HepG2 (cell line): ENCODE measurements at regions not wholly inside any gene's neighbourhood (a gene's known extent, or its start where the extent isn't known, plus 50 kb on each side); places are given as distances from the start of the nearest gene placed in this dataset.
A peak's percentile ranks its signal among the peaks of the same experiment; 100 is the strongest.

Experiments used
- ATAC-seq: fragments of 200-7000 bp; cut with Tn5 transposase; 3 replicates; pipeline ENCODE4 v1.9.1; 2020; ENCODE audit warnings: mild to moderate bottlenecking, moderate library complexity
- BruUV-seq: library from RNA; stranded (reverse); fragments of 400-500 nt; replicated peaks from 2 replicates; lab custom pipeline; 2021; lab: Mats Ljungman, UMichigan
- CTCF ChIA-PET: fragments of 300-600 bp; formaldehyde crosslinking; extraction: SDS; loops from one replicate; lab custom pipeline; 2021; ENCODE audit warnings: low total read pairs, inconsistent platforms, low intra/inter-chr PET ratio; lab: Yijun Ruan, JAX
- POLR2A ChIA-PET: fragments of 350-600 bp; sonication (Branson Sonifier 250); formaldehyde crosslinking; loops from one replicate; lab custom pipeline; 2020; ENCODE audit warnings: antibody characterized with exemption, inconsistent platforms; lab: Yijun Ruan, JAX
- DNase-seq: peaks from one replicate; pipeline ENCODE4 v3.0.0-alpha.2; 2015; ENCODE audit warnings: low spot score
- FAIRE-seq: peaks from 3 replicates; lab custom pipeline; 2011; peaks lifted over from hg19 to GRCh38; lab: Jason Lieb, UNC
- H2AFZ ChIP-seq: one replicate; pipeline ENCODE4 v1.6.1; 2011; ENCODE audit warnings: low read length, inconsistent platforms
- H3K27ac ChIP-seq: fragments of 300-600 bp; 3 replicates; pipeline ENCODE4 v1.8.0; 2011; ENCODE audit warnings: mixed run types, mild to moderate bottlenecking, mixed read lengths, low read length, inconsistent platforms; ENCODE audit not compliant: insufficient read depth; ENCODE audit errors: extremely low read length
- H3K27me3 ChIP-seq, 2 experiments: fragments of 200-600 bp in 1 of 2; 2 replicates in 1 of 2; 3 replicates in 1 of 2; pipeline versions ENCODE4 v1.6.0 to v1.8.0; 2011; ENCODE audit warnings: low read length in 2 of 2, mild to moderate bottlenecking in 2 of 2, moderate library complexity in 2 of 2, inconsistent platforms in 1 of 2; ENCODE audit not compliant: insufficient read depth in 2 of 2, control insufficient read depth in 1 of 2
- H3K36me3 ChIP-seq, 2 experiments: fragments of 200-600 bp in 1 of 2; replicated peaks in 1 of 2; 2 replicates in 1 of 2; 3 replicates in 1 of 2; pipeline versions ENCODE4 v1.5.1 to v1.8.0; 2011; ENCODE audit warnings: low read length in 2 of 2, inconsistent platforms in 1 of 2; ENCODE audit not compliant: insufficient read depth in 2 of 2, control insufficient read depth in 1 of 2
- H3K4me1 ChIP-seq: 2 replicates; pipeline ENCODE4 v1.5.1; 2012; ENCODE audit warnings: low read length, inconsistent platforms; ENCODE audit not compliant: insufficient read depth
- H3K4me2 ChIP-seq: 2 replicates; pipeline ENCODE4 v1.6.0; 2011; ENCODE audit warnings: low read depth, low read length, inconsistent platforms
- H3K4me3 ChIP-seq, 3 experiments: fragments of 200-600 bp in 1 of 3; sonication (generic), shearing (Covaris generic) in 1 of 3; replicated peaks in 1 of 3; 2 replicates each; pipeline ENCODE4 v1.5.1; 2011 to 2016; ENCODE audit warnings: low read length in 3 of 3, inconsistent platforms in 2 of 3, low read depth in 2 of 3, mild to moderate bottlenecking in 2 of 3, control low read depth in 1 of 3, mixed read lengths in 1 of 3; ENCODE audit not compliant: insufficient read depth in 1 of 3
- H3K79me2 ChIP-seq: one replicate; pipeline ENCODE4 v1.6.1; 2011; ENCODE audit warnings: low read length, inconsistent platforms; ENCODE audit not compliant: insufficient read depth
- H3K9ac ChIP-seq: 2 replicates; pipeline ENCODE4 v1.6.0; 2011; ENCODE audit warnings: mild to moderate bottlenecking, low read depth, low read length, inconsistent platforms; ENCODE audit not compliant: insufficient read depth
- H3K9me3 ChIP-seq: 2 replicates; pipeline ENCODE4 v1.5.1; 2012; ENCODE audit warnings: mild to moderate bottlenecking, low read length
- H4K20me1 ChIP-seq: 2 replicates; pipeline ENCODE4 v1.6.0; 2011; ENCODE audit warnings: inconsistent platforms, mild to moderate bottlenecking, low read length, moderate library complexity; ENCODE audit not compliant: insufficient read depth
- HNRNPK ChIP-seq: fragments of 200-400 bp; formaldehyde crosslinking; IDR thresholded peaks from 2 replicates; pipeline ENCODE4 v1.6.1; 2018; ENCODE audit warnings: low read length, low read depth, moderate library complexity, mild to moderate bottlenecking; ENCODE audit not compliant: poor library complexity, severe bottlenecking
- IKZF1 ChIP-seq: fragments of 450-650 bp; IDR thresholded peaks from 2 replicates; pipeline ENCODE4 v1.7.1; 2016
- ISL2 ChIP-seq: sonication (generic); formaldehyde crosslinking; IDR thresholded peaks from 2 replicates; pipeline ENCODE4 v1.5.0; 2020; ENCODE audit warnings: missing genetic modification reagents
- SCMH1 ChIP-seq: sonication (generic); formaldehyde crosslinking; IDR thresholded peaks from 2 replicates; pipeline ENCODE4 v1.9.0; 2021; ENCODE audit warnings: missing genetic modification reagents, mild to moderate bottlenecking, borderline replicate concordance
- TGIF2 ChIP-seq: IDR thresholded peaks from 2 replicates; pipeline ENCODE4 v1.6.1; 2016; ENCODE audit warnings: control low read depth, missing compliant biosample characterization
- ZNF205 ChIP-seq: IDR thresholded peaks from 2 replicates; pipeline ENCODE4 v1.6.1; 2018; ENCODE audit warnings: missing biosample characterization, missing genetic modification reagents
- ZNF720 ChIP-seq: sonication (generic); formaldehyde crosslinking; IDR thresholded peaks from 2 replicates; pipeline ENCODE4 v1.4.0; 2020; ENCODE audit warnings: missing genetic modification reagents
- WGBS: methylation state at CpG from one replicate; pipeline ENCODE4 v1.1.6; 2017; ENCODE audit warnings: low lambda C conversion rate; 5-methylcytosine and 5-hydroxymethylcytosine counted together
- in situ Hi-C: cut with HindIII; loops from 2 replicates; pipeline ENCODE4 v1.10.0; 2017; ENCODE audit warnings: low pct_unique_long_range_greater_than_20kb; ENCODE audit not compliant: extremely low pct_ligation_motif_present
- intact Hi-C: fragments of 100-400 bp; cut with micrococcal nuclease; formaldehyde crosslinking; loops from one replicate; pipeline ENCODE4 v1.10.0; 2022; ENCODE audit not compliant: unreplicated experiment
- TF ChIP-seq, protein P1 (sequence below): IDR thresholded peaks from 2 replicates; pipeline ENCODE4 v1.6.1; 2016; ENCODE audit warnings: low read depth, control low read depth
- TF ChIP-seq, protein P2 (sequence below): sonication (generic); formaldehyde crosslinking; IDR thresholded peaks from 2 replicates; pipeline ENCODE4 v1.4.0; 2020; ENCODE audit warnings: low read depth, mild to moderate bottlenecking, missing genetic modification reagents

DNA sequence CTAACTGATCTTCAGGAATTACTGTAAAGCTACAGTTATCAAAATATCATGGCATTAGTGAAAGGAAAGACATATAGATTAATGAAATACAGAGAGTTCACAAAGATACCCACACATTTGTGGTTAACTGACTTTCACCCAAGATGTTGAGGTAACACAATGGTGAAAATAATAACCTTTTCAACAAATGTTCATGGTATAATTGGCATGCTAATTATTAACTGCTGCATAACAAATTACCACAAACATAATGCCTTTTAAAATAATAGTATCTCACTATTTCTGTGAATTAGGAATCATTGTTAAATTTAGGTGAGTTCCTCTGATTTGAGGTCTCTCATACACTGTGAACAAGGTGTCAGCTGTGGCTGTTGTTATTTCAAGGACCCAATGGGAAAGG, 1493.1 kb upstream of the ACVR2A start (continued):
- TF ChIP-seq TGIF2 (CRISPR knock-in tag) (no peak), HNRNPK (no peak), SCMH1 (CRISPR knock-in tag) (no peak), ISL2 (CRISPR knock-in tag) (no peak), IKZF1 (no peak), ZNF205 (CRISPR knock-in tag) (no peak), ZNF720 (no peak)

DNA sequence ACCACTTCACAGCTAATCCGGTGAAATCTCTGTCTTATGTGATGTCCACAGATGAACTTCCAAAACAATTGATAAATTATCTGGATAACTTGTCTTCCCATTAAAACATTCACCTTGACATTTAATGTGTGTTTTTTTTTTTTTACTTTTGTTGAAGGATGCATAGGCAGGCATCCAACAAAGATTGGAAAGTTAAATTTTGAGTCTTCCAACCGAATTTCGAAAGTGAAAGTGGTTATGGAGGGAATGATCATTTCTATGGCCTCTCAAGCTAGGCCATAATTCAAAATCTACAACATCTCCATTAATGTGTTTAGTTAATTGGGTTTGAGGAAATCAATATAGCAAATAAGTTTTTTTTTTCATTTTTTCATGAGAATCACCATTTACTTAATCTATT, 1495.5 kb upstream of the ACVR2A start:
- no peak overlapping the region for H3K27ac ChIP-seq
- FAIRE-seq (no peak), DNase-seq (no peak), ATAC-seq (no peak)
- H3K4me3 ChIP-seq: 0 out of 6 replicates have a peak overlapping the region, but pooled peaks of 1 of the 3 experiments have one; percentile 1
- H3K4me2 ChIP-seq: no peak overlapping the region
- ChIA-PET POLR2A (no interaction called here), CTCF (no interaction called here)
- H3K36me3 ChIP-seq: no peaks in the 10 kb centered on the region
- no peaks in the 10 kb centered on the region for H3K9me3 ChIP-seq
- H3K27me3 ChIP-seq: no peaks in the 10 kb centered on the region
- no TSS peak for BruUV-seq
- intact Hi-C loops: no loop called here
- no peaks in the 10 kb centered on the region for H3K4me1 ChIP-seq
- H3K79me2 ChIP-seq: no peaks in the 10 kb centered on the region
- H2AFZ ChIP-seq: no peak overlapping the region
- WGBS: 6% methylated on average over 3 of the region's 3 CpGs
- TF ChIP-seq, protein P1, sequence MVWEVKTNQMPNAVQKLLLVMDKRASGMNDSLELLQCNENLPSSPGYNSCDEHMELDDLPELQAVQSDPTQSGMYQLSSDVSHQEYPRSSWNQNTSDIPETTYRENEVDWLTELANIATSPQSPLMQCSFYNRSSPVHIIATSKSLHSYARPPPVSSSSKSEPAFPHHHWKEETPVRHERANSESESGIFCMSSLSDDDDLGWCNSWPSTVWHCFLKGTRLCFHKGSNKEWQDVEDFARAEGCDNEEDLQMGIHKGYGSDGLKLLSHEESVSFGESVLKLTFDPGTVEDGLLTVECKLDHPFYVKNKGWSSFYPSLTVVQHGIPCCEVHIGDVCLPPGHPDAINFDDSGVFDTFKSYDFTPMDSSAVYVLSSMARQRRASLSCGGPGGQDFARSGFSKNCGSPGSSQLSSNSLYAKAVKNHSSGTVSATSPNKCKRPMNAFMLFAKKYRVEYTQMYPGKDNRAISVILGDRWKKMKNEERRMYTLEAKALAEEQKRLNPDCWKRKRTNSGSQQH (CRISPR knock-in tag): no peak
- TF ChIP-seq, protein P2, sequence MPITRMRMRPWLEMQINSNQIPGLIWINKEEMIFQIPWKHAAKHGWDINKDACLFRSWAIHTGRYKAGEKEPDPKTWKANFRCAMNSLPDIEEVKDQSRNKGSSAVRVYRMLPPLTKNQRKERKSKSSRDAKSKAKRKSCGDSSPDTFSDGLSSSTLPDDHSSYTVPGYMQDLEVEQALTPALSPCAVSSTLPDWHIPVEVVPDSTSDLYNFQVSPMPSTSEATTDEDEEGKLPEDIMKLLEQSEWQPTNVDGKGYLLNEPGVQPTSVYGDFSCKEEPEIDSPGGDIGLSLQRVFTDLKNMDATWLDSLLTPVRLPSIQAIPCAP (CRISPR knock-in tag): peak; percentile 65; the same call in 1 of the 2 replicates
- H3K9ac ChIP-seq: no peak overlapping the region
- in situ Hi-C loops: no loop called here
- no peaks in the 10 kb centered on the region for H4K20me1 ChIP-seq
